H54 (cell line): ENCODE measurements at regions not wholly inside any gene's neighbourhood (a gene's known extent, or its start where the extent isn't known, plus 50 kb on each side); places are given as distances from the start of the nearest gene placed in this dataset.
"Not testable (repeated sequence)": the region's sequence is repeated elsewhere in the genome, so short reads cannot be mapped to it uniquely, and the experiment has no call there.

Experiments used
- DNase-seq: peaks from one replicate; pipeline ENCODE4 v3.0.0; 2011; ENCODE audit warnings: low spot score, mixed read lengths; ENCODE audit not compliant: insufficient read length
- FAIRE-seq: peaks from 3 replicates; lab custom pipeline; 2011; peaks lifted over from hg19 to GRCh38; lab: Jason Lieb, UNC
- POLR2A ChIP-seq: IDR thresholded peaks from 2 replicates; pipeline ENCODE4 v1.6.1; 2011; ENCODE audit warnings: low read depth, mild to moderate bottlenecking, low read length

DNA sequence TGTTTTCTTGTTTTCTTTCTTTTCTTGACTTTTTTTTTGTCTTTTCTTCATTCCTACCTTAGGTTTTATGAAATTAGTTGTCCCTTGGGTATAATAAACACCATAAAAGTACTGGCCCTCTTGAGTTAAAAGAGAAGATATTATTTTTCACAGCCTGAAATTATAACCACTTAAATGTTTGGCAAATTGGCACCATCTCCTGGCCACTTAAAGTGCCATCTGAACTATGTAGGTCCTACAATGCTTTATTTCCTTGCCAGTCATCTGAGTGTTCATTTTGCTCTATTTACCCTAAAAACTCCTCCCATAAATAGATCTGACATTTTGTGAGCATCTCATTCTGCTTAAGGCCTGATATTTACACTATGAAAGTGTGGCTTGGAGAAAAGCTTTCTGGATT lies 98.9 kb upstream of the PRKCQ start:
- TF ChIP-seq POLR2A: no peak
- DNase-seq (no peak), FAIRE-seq (no peak)

DNA sequence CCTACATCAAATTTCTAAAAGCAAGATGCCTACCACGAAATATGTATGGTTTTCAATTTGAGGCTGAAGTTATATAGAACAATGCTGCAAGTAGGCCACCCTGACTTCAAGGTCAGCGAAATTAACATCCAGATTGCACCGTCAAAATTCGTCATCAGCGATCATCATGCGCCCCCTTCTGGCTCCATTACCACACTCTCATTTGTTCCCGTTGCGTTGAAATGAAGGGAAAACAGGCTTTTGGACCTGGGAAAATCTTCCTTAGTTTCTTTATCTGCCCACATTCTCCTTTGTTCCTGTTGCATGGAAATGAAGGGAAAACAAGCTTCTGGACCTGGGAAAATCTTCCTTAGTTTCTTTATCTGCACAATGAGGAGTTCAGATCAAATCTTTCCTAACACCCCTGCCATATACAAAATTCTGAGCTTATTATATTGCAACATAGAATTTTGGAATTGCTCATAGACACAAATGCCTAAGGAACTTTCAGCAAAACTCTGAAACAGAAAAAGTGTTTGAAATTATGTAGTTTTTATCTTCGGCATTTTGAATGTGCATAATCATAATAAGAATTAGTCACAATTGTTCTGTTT lies 98.2 kb upstream of the PRKCQ start:
- no peak for FAIRE-seq
- no peak for TF ChIP-seq POLR2A
- DNase-seq: no peak

DNA sequence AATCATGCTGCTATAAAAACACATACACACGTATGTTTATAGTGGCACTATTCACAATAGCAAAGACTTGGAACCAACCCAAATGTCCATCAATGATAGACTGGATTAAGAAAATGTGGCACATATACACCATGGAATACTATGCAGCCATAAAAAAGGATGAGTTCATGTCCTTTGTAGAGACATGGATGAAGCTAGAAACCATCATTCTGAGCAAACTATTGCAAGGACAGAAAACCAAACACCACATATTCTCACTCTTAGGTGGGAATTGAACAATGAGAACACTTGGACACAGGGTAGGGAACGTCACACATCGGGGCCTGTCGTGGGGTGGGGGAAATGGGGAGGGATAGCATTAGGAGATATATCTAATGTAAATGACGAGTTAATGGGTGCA lies 97.1 kb upstream of the PRKCQ start:
- FAIRE-seq, DNase-seq: not testable (repeated sequence)

DNA sequence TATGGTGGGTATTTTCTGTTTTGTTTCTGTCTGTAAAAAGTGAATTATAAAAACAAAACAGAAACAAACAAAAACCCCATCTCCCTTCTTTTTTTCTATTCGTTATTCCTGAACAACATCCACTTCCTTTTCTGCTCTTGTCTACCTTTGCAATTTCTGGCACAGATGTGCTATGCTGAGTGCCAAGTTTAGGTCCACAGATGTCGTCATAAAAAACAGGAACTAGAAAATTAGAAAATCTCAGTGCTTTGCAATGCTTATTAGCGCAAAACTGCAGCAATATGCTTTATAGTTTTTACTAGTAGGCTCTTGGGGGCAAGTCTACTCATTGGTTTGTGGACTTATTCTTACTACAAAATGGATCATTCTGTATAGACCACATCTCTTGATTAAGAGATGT lies 94.2 kb upstream of the PRKCQ start:
- TF ChIP-seq POLR2A: no peak
- DNase-seq (no peak), FAIRE-seq (no peak)

DNA sequence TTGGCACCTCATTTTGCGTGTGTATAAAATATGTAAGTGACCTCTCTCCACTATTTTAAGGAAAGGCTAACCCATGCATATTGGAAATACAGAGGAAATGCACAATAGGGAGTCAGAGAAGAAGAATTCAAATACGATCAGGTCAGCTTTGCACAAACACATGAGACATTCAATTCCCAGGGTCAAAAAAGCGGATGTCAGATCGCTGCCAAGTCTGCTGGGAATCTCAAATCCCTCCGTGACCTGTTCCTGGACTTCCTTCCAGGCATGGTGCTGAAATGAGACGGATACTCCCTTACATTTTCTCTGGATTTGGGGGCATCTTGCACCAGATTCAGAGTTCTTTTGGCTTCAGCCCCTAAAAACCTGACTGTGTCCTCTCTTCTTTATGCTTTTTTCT lies 91.9 kb upstream of the PRKCQ start:
- no peak for FAIRE-seq
- DNase-seq: no peak
- TF ChIP-seq POLR2A: no peak

DNA sequence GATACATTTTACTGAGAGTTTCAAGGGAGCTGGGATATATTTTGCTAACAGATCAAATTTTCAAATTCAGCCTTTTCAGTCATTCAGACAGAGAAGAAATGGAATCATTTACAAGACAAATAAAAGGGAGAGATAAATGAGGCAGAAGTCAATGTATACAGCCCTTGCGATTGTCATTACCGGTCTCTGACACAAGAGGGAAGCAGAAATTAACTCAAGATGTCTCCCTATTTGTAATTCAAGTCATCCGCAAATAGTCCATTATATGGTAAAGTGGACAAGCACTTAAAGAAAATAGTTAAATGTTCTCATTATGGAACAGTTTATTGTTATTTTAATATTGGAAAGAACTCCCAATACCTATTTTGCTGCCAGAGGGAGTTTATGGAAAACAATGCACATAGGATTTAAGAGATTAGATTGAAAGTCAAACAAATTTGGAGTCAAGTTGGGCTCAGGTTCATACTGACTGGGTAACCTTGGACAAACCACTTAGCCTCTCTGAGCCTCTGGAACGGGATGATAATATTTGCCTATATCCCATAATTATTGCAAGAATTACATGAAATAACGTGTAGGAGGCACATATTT lies 89.3 kb upstream of the PRKCQ start:
- DNase-seq (no peak), FAIRE-seq (no peak)
- no peak for TF ChIP-seq POLR2A

DNA sequence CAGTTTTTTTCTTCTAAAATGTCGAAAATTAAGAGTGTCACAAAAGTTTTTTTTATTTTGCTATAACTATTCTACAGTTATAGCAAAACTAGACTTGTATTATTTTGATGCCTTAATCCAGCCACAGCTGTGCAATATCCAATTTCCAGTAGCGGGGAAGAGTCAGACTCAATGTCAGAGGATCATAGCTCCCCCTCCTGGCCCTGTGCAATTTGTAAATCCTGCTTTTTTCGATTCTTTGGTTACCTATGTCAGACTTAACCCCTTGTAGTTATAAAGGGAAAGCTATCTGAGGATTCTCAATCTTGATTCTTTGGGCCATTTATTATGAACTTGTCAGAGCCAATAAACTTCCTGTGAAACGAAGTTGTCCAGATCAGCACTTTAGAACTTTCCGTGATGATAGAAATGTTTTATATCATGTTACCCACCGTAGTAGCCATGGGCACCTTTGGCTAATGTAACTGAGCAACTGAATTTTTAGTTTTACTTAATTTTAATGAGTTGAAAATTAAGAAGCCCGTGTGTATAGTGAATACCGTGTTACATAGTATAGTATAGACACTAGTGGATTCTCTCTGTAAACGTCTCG lies 87.7 kb upstream of the PRKCQ start:
- TF ChIP-seq POLR2A: no peak
- DNase-seq: no peak
- FAIRE-seq: peak; percentile 23

DNA sequence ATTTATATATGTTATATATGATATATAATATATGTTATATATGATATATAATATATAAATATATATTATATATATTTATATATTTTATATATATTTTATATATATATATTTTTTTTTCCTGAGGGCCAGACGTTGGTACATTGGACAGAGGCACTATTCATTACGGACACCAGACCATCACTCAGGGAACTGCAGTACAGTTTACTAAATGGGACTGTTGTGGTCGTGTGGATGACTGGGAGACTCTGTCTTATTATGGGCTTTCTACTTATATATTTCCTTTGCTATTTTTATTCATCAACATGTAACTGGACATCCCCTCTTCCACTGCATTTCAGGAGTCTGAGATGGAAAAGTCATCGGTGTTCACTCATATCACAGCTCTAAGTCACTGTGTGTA lies 87.1 kb upstream of the PRKCQ start:
- no peak for FAIRE-seq
- TF ChIP-seq POLR2A: no peak

DNA sequence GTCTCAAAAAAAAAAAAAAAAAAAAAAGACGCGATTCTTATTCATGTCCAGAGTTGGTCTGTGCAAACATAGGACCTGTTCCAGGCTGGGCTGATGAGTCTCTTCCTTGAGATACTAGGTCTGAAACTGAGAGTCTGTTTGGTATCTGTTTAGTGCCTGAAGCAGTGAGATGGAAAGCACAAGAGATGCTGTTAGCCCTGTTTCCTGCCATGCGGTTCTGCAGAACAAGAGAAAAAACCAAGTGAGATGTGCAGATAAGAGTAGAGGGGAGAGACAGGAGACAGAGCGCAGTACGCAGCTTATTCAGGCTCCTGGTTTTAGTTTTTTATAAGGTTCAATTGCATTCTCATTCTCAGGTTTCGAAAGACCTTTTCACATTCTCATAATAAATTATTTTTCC lies 85.8 kb upstream of the PRKCQ start:
- FAIRE-seq: no peak
- TF ChIP-seq POLR2A: no peak
- DNase-seq: no peak

More for the DNA sequence above, 87.1 kb upstream of the PRKCQ start:
- DNase-seq: no peak

DNA sequence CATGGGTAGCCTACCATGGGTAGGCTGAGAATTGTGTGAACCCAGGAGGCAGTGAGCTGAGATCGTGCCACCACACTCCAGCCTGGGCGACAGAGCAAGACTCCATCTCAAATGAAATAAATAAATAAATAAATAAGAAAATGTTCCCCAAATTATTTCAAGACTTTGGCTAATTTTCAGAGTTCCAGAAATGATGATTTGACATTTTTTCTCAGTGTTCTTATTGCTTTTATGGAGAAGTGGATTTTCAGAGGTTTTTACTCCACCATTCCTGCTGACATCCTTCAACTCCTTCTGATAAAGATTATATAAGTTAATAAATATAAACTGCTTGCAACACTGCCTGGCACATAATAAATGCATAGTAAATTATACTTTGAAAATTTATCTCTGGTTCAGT lies 80.4 kb upstream of the PRKCQ start:
- FAIRE-seq (no peak), DNase-seq (no peak)

DNA sequence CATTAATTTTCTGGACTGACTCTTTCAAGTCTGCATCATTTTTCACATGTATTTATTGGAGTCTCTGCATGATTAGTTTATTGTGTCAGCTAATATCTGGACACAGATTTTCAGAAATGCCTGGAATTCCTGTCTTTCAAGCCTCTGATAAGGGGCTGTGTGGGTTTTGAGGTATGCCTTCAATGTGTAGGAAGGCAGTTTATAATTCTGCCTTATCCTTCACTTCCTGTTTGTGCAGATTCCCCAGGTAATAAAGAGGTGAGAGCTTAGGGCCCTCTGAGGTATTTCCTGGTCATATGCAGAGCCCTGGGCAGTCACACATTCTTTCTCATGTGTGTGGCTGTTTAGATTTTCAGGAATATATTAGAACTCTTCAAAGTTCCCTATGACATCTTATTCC lies 79.4 kb upstream of the PRKCQ start:
- no peak for TF ChIP-seq POLR2A
- DNase-seq (no peak), FAIRE-seq (no peak)

More for the DNA sequence above, 80.4 kb upstream of the PRKCQ start:
- TF ChIP-seq POLR2A: no peak

DNA sequence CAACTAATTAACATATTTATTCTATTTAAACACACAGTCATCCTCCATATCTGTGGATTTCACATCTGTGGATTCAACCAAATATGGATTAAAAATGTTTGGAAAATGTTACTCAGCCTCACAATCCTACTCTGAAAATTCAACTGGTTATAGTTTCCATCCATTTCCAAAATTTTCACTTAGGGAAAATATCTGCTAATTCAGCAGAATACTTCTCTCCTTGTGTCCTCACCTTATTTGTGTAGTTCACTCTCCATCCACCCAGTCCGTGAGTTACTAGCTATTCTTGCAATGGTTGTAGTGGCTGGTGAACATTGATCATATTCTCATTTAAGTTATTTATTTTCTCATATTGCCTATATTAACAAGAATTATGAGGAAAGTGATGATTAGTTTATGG lies 77.6 kb upstream of the PRKCQ start:
- no peak for TF ChIP-seq POLR2A
- no peak for DNase-seq
- FAIRE-seq: no peak

DNA sequence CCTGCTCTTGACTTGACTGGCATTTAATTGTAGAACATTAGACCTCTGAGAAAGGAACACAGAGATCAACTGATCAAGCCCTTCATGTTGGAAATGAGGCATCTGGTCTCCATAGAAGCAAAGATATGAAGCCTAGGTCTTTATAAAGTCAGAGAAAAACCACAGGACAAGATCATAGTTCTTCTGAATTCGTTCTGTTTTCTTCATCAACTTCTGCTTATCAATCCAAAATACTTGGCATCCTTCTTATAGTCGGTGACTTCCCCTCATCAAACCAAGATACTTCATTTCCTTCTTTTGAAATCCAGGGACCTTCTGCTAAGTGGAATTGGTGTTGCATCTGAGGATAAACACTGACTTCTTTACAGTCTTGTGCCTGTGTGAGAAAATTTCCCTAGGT lies 77.1 kb upstream of the PRKCQ start:
- DNase-seq: no peak
- TF ChIP-seq POLR2A: no peak
- no peak for FAIRE-seq

DNA sequence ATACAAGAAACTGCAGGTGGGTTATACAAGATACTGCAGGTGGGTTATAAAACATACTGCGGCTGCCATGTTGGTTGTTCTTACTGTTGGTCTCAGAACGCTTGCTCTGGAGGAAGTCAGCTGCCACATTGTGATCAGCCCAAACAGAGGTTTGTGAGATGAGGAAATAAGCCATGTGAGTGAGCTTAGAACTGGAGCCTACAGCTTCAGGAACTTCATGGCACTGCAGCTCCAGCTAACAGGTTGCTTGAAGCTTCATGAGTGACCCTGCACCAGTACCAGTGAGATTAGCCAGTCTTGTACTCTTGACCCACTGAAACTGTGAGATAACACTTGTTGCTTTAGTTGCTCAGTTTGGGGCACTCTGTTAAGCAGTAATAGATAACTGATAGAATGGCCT lies 74.5 kb upstream of the PRKCQ start:
- DNase-seq (no peak), FAIRE-seq (no peak)
- no peak for TF ChIP-seq POLR2A

DNA sequence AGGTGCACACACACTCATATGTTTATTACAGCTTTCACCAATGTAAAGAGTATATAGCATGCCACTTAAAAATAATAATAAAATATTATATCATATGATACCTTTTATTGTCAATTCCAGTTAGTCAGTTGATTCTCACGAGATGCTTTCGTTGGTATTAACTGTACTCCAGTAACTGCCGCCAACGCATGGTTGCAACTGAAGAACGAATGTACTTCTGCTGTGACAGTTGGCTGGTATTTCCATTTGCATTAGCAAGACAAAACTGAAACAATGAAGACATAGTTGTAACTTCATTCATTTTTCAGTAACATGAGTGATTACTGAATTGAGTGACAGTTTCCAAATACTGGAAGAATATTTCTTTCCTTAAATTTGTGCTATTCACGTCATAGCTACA lies 70.5 kb upstream of the PRKCQ start:
- no peak for DNase-seq
- no peak for FAIRE-seq
- no peak for TF ChIP-seq POLR2A
